Thoracic aorta (tissue), 2 donors: ENCODE measurements at regions not wholly inside any gene's neighbourhood (a gene's known extent, or its start where the extent isn't known, plus 50 kb on each side); places are given as distances from the start of the nearest gene placed in this dataset.

Experiments used
- ATAC-seq: fragments of 150-250 bp; one replicate; pipeline ENCODE4 v1.8.0; 2017; ENCODE audit warnings: low read depth; ENCODE audit not compliant: insufficient number of reproducible peaks, low FRiP score
- DNase-seq: peaks from one replicate; pipeline ENCODE4 v3.0.0-alpha.2; 2020; ENCODE audit warnings: low spot score
- H3K27ac ChIP-seq, 2 donors: fragments of 200-600 bp; sonication (generic); 1 replicate in 1 of 2; 2 replicates in 1 of 2; pipeline ENCODE4 v1.5.1; 2016; ENCODE audit warnings: mild to moderate bottlenecking in 2 of 2, moderate library complexity in 2 of 2
- H3K27me3 ChIP-seq: fragments of 200-600 bp; sonication (generic); replicated peaks from 2 replicates; pipeline ENCODE4 v1.6.0; 2016; ENCODE audit warnings: mild to moderate bottlenecking; ENCODE audit not compliant: insufficient read depth
- H3K36me3 ChIP-seq: fragments of 200-600 bp; sonication (generic); one replicate; pipeline ENCODE4 v1.5.1; 2016
- H3K4me1 ChIP-seq, 2 donors: fragments of 200-600 bp; sonication (generic); 1 replicate in 1 of 2; 2 replicates in 1 of 2; pipeline versions ENCODE4 v1.5.1 to v1.6.0; 2016; ENCODE audit warnings: low read depth in 2 of 2, mild to moderate bottlenecking in 1 of 2; ENCODE audit not compliant: control insufficient read depth in 1 of 2
- H3K4me3 ChIP-seq: fragments of 200-600 bp; sonication (generic); 2 replicates; pipeline ENCODE4 v1.5.1; 2016; ENCODE audit warnings: mild to moderate bottlenecking
- H3K9me3 ChIP-seq: fragments of 200-600 bp; sonication (generic); 2 replicates; pipeline ENCODE4 v1.5.1; 2016
- CTCF ChIP-seq: fragments of 200-600 bp; sonication (generic); IDR thresholded peaks from one replicate; pipeline ENCODE4 v1.5.1; 2019; ENCODE audit warnings: antibody characterized with exemption

DNA sequence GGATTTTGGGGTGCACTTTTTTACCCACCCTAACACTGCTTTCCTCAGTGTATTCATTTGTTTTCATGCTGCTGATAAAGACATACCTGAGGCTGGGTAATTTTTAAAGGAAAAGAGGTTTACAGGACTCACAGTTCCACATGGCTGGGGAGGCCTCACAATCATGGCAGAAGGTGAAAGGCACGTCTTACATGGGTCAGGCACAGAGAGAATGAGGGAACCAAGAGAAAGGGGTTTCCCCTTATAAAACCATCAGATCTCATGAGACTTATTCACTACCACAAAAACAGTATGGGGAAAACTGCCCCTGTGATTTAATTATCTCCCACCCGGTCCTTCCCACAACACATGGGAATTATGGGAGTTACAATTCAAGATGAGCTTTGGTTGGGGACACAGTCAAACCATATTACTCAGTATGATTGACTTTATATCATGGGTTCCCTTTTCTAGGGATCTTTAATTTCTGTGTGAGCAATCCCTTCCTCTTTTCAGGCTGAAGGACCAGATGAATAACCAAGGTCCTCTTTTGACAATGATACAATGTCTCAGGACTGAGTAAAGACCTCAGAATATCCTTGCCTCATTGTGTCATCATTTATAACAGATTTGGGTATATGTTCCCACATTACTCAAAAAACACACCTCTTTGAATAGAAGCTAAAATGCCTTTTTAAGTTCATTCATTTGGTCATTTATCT is 100.1 kb upstream of the TRIB2 start:
- H3K36me3 ChIP-seq = no peaks in the 10 kb centered on the region
- TF ChIP-seq CTCF = no peak
- H3K9me3 ChIP-seq = no peaks in the 10 kb centered on the region
- H3K27me3 ChIP-seq = no peaks in the 10 kb centered on the region
- ATAC-seq (no peak), DNase-seq (no peak)
- H3K4me1 ChIP-seq = peaks cover 0 to 18% of the 10 kb centered on the region in 2 donors
- H3K27ac ChIP-seq = no peak overlapping the region
- no peak overlapping the region for H3K4me3 ChIP-seq

DNA sequence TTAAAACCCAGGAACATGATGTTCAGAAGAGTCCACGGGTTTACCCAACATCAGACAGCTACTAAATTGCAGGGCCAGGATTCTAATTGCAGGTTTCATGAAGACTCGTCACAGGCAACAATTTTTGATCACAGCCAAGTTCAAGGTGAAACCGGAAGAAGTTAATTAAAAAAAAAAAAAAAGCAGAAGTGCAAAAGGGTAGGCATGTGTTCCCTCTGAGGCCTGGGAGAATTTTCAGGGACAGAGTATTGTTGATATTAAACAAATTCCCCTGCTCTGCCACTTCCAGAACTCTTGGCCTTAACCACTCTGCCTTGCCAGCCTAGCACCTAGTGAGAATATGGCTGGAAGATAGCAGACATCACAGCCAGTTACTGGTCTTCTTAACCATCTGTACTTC is 99.4 kb upstream of the TRIB2 start:
- no peaks in the 10 kb centered on the region for H3K27me3 ChIP-seq
- H3K27ac ChIP-seq = no peak overlapping the region
- ATAC-seq (no peak), DNase-seq (no peak)
- H3K36me3 ChIP-seq = no peaks in the 10 kb centered on the region
- TF ChIP-seq CTCF = no peak
- H3K4me1 ChIP-seq = peaks cover 0 to 18% of the 10 kb centered on the region in 2 donors
- no peaks in the 10 kb centered on the region for H3K9me3 ChIP-seq
- H3K4me3 ChIP-seq = no peak overlapping the region

DNA sequence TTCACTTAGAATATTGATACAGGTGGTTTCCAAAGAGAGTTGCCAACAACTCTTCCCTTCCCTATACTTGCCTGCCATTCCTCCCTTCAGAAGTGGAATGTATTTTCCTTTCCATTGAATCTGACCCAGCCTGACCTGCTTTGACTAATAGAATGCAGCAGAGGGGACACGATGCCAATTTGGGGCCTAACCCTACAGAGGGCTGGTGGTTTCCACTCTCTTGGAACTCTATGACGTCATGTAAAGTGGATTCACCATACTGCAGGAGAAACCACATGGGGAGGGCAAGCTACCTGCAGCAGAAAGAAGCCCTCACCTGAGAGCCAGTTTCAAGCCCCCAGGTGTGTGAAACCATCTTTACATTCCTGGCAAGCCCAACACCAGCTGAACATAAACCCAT is 98.9 kb upstream of the TRIB2 start:
- H3K4me3 ChIP-seq = no peak overlapping the region
- no peak for DNase-seq
- H3K4me1 ChIP-seq = peaks cover 0 to 18% of the 10 kb centered on the region in 2 donors
- H3K27ac ChIP-seq = no peak overlapping the region
- H3K9me3 ChIP-seq = no peaks in the 10 kb centered on the region
- no peaks in the 10 kb centered on the region for H3K27me3 ChIP-seq
- ATAC-seq = no peak
- TF ChIP-seq CTCF = no peak
- H3K36me3 ChIP-seq = no peaks in the 10 kb centered on the region

- Histone ChIP-seq H3K4me3 (no peak overlapping the region), H3K9me3 (no peaks in the 10 kb centered on the region), H3K27ac (no peak overlapping the region), H3K4me1 (peaks cover 0 to 18% of the 10 kb centered on the region in 2 donors), H3K36me3 (no peaks in the 10 kb centered on the region), H3K27me3 (no peaks in the 10 kb centered on the region)
- TF ChIP-seq CTCF = no peak
- ATAC-seq (no peak), DNase-seq (no peak)
Measured at GRCh38 chr2:12618576-12618975, 98.2 kb upstream of the TRIB2 start.

- H3K27ac ChIP-seq = no peak overlapping the region
- peaks cover 0 to 18% of the 10 kb centered on the region in 2 donors for H3K4me1 ChIP-seq
- DNase-seq = no peak
- TF ChIP-seq CTCF = no peak
- ATAC-seq = no peak
- H3K27me3 ChIP-seq = no peaks in the 10 kb centered on the region
- no peak overlapping the region for H3K4me3 ChIP-seq
- no peaks in the 10 kb centered on the region for H3K36me3 ChIP-seq
- no peaks in the 10 kb centered on the region for H3K9me3 ChIP-seq
Measured at GRCh38 chr2:12619975-12620374, 96.8 kb upstream of the TRIB2 start.
